Right hindlimb (tissue), 1 donor: ENCODE measurements at regions not wholly inside any gene's neighbourhood (a gene's known extent, or its start where the extent isn't known, plus 50 kb on each side); places are given as distances from the start of the nearest gene placed in this dataset.

Experiments used
- DNase-seq: peaks from one replicate; pipeline ENCODE4 v3.0.0-alpha.2; 2018

GRCh38 chr11:134466156-134466555 lies 54.1 kb upstream of the B3GAT1 start:
- no peak for DNase-seq

GRCh38 chr11:134464981-134465730 lies 53.1 kb upstream of the B3GAT1 start:
- DNase-seq = no peak

- no peak for DNase-seq
Observed at GRCh38 chr11:134464196-134464595, 52.2 kb upstream of the B3GAT1 start.

- DNase-seq = no peak
Observed at GRCh38 chr11:134463716-134464115, 51.7 kb upstream of the B3GAT1 start.
